B cell (primary cell): ENCODE measurements at regions not wholly inside any gene's neighbourhood (a gene's known extent, or its start where the extent isn't known, plus 50 kb on each side); places are given as distances from the start of the nearest gene placed in this dataset.

Source experiments
- ATAC-seq: fragments of 200-7000 bp; cut with Tn5 transposase; one replicate; pipeline ENCODE4 v1.10.0; 2021; ENCODE audit warnings: low read depth, mild to moderate bottlenecking, moderate number of reproducible peaks, moderate library complexity
- CTCF ChIA-PET: fragments of 350-600 bp; sonication (Branson Sonifier 250); formaldehyde crosslinking; loops from one replicate; lab custom pipeline; 2021; ENCODE audit warnings: antibody characterized with exemption, inconsistent platforms; lab: Charles Lee
- POLR2A ChIA-PET: fragments of 350-600 bp; sonication (Branson Sonifier 250); formaldehyde crosslinking; loops from one replicate; lab custom pipeline; 2021; ENCODE audit warnings: antibody characterized with exemption; lab: Charles Lee
- DNase-seq: peaks from one replicate; pipeline ENCODE4 v3.0.0; 2013
- H2AFZ ChIP-seq: 2 replicates; pipeline ENCODE4 v1.6.1; 2012; ENCODE audit warnings: mild to moderate bottlenecking, low read depth, low read length; ENCODE audit not compliant: insufficient read depth, poor library complexity, severe bottlenecking
- H3K27ac ChIP-seq, 2 donors: 1 replicate in 1 of 2; 2 replicates in 1 of 2; pipeline ENCODE4 v1.5.1; 2012 to 2013; ENCODE audit warnings: low read length in 2 of 2, mild to moderate bottlenecking in 2 of 2, moderate library complexity in 1 of 2
- H3K27me3 ChIP-seq, 4 experiments: fragments of 200-600 bp in 1 of 4; sonication (generic) in 1 of 4; replicated peaks in 1 of 4; 1 replicate in 2 of 4; 2 replicates in 2 of 4; pipeline versions ENCODE4 v1.6.1 to v1.7.0; 2013 to 2016; ENCODE audit warnings: low read length in 3 of 4, mild to moderate bottlenecking in 2 of 4, mixed read lengths in 1 of 4, moderate library complexity in 1 of 4; ENCODE audit not compliant: insufficient read depth in 4 of 4, control insufficient read depth in 3 of 4; ENCODE audit errors: control extremely low read depth in 1 of 4
- H3K36me3 ChIP-seq, 2 experiments: replicated peaks in 1 of 2; 1 replicate in 1 of 2; 2 replicates in 1 of 2; pipeline versions ENCODE4 v1.6.1 to v1.7.1; 2013; ENCODE audit warnings: low read length in 1 of 2; ENCODE audit not compliant: insufficient read depth in 2 of 2, control insufficient read depth in 1 of 2; ENCODE audit errors: control extremely low read depth in 1 of 2, extremely low read depth in 1 of 2
- H3K4me1 ChIP-seq, 2 donors: fragments of 200-600 bp in 1 of 2; sonication (generic) in 1 of 2; 1 replicate in 1 of 2; 2 replicates in 1 of 2; pipeline versions ENCODE4 v1.5.1 to v1.6.1; 2013 to 2017; ENCODE audit warnings: low read length in 2 of 2; ENCODE audit not compliant: control insufficient read depth in 2 of 2, insufficient read depth in 2 of 2
- H3K4me2 ChIP-seq: replicated peaks from 2 replicates; pipeline ENCODE3; 2012; ENCODE audit warnings: mild to moderate bottlenecking, low read depth, low read length; ENCODE audit not compliant: poor library complexity, severe bottlenecking
- H3K4me3 ChIP-seq, 5 experiments: fragments of 200-600 bp in 1 of 5; sonication (generic) in 1 of 5; 1 replicate in 3 of 5; 2 replicates in 2 of 5; pipeline versions ENCODE4 v1.5.1 to v1.7.0; 2011 to 2016; ENCODE audit warnings: low read length in 4 of 5, mild to moderate bottlenecking in 4 of 5, low read depth in 2 of 5, control low read depth in 1 of 5, moderate library complexity in 1 of 5; ENCODE audit not compliant: insufficient read depth in 1 of 5; ENCODE audit errors: control extremely low read depth in 1 of 5, extremely low read depth in 1 of 5
- H3K79me2 ChIP-seq: fragments of 200-600 bp; sonication (generic); one replicate; pipeline ENCODE4 v1.6.0; 2016; ENCODE audit warnings: low read length; ENCODE audit not compliant: control insufficient read depth, insufficient read depth
- H3K9ac ChIP-seq: fragments of 200-600 bp; sonication (generic); 2 replicates; pipeline ENCODE4 v1.6.1; 2017; ENCODE audit warnings: mild to moderate bottlenecking, low read length, moderate library complexity
- H3K9me3 ChIP-seq, 3 donors: one replicate each; pipeline versions ENCODE4 v1.6.1 to v1.7.1; 2013; ENCODE audit warnings: low read length in 2 of 3; ENCODE audit not compliant: control insufficient read depth in 2 of 3, insufficient read depth in 1 of 3; ENCODE audit errors: control extremely low read depth in 1 of 3
- H4K20me1 ChIP-seq: 2 replicates; pipeline ENCODE4 v1.6.0; 2012; ENCODE audit warnings: mild to moderate bottlenecking, low read length; ENCODE audit not compliant: insufficient read depth, control insufficient read depth, poor library complexity, severe bottlenecking
- H3K27ac Mint-ChIP-seq: one replicate; pipeline ENCODE4 v1.8.0; 2021; ENCODE audit warnings: mixed read lengths
- H3K27me3 Mint-ChIP-seq: one replicate; pipeline ENCODE4 v1.8.0; 2021; ENCODE audit warnings: mixed read lengths
- H3K4me1 Mint-ChIP-seq: one replicate; pipeline ENCODE4 v1.8.0; 2021; ENCODE audit warnings: mixed read lengths
- H3K4me3 Mint-ChIP-seq: one replicate; pipeline ENCODE4 v1.8.0; 2021; ENCODE audit warnings: mixed read lengths
- H3K9me3 Mint-ChIP-seq: one replicate; pipeline ENCODE4 v1.8.0; 2022; ENCODE audit warnings: mixed read lengths; ENCODE audit not compliant: insufficient read depth
- EZH2 ChIP-seq: IDR thresholded peaks from 2 replicates; pipeline ENCODE4 v1.6.1; 2012; ENCODE audit warnings: borderline replicate concordance, low read depth, mild to moderate bottlenecking, moderate library complexity, low read length; ENCODE audit not compliant: insufficient read depth, poor library complexity, severe bottlenecking
- WGBS: methylation state at CpG from one replicate; pipeline ENCODE4 v1.1.5; 2013; ENCODE audit warnings: missing lambda C conversion rate; ENCODE audit not compliant: insufficient coverage; 5-methylcytosine and 5-hydroxymethylcytosine counted together
- intact Hi-C: fragments of 100-400 bp; cut with micrococcal nuclease; formaldehyde crosslinking; loops from one replicate; pipeline ENCODE4 v1.10.0; 2022
- TF ChIP-seq, protein P1 (sequence below): fragments of 200-600 bp; IDR thresholded peaks from one replicate; pipeline ENCODE4 v1.8.0; 2022; ENCODE audit warnings: antibody characterized with exemption, mild to moderate bottlenecking

DNA sequence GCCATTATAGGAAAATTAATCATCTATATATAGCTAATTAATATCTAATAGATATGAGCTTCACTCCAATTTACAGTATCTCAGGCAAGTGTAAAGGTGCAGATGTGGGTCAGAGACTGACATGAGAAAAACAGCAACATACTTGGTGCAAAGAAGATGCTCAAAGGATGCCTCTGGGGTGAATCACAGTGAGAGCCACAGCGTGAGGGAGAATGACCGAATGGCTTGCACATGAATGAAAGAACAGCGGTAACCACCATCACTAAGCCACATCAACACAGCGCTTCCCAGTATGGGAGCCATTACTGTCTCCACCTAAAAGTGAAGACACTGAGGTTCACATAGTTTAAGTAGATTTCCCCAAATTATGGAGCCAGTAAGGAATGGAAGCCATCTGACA lies 423.4 kb upstream of the ID2 start:
- H3K4me1 ChIP-seq: no peaks in the 10 kb centered on the region
- no peak overlapping the region for H3K27ac ChIP-seq
- H4K20me1 ChIP-seq: no peaks in the 10 kb centered on the region
- intact Hi-C loops: no loop called here
- peaks cover 0 to 4% (median 2%) of the 10 kb centered on the region in 4 experiments for H3K27me3 ChIP-seq
- no peak overlapping the region for H3K9ac ChIP-seq
- H3K36me3 ChIP-seq: no peaks in the 10 kb centered on the region
- H3K4me3 Mint-ChIP-seq: no peak overlapping the region
- no peak for DNase-seq
- no peaks in the 10 kb centered on the region for H3K4me1 Mint-ChIP-seq
- no peaks in the 10 kb centered on the region for H3K9me3 Mint-ChIP-seq
- H2AFZ ChIP-seq: no peak overlapping the region
- no peaks in the 10 kb centered on the region for H3K9me3 ChIP-seq
- H3K27me3 Mint-ChIP-seq: peaks cover 55% of the 10 kb centered on the region
- ATAC-seq: no peak
- no peak overlapping the region for H3K4me2 ChIP-seq
- H3K27ac Mint-ChIP-seq: no peak overlapping the region
- 90% methylated on average over 2 of the region's 4 CpGs for WGBS
- POLR2A ChIA-PET: no interaction called here
- no peak overlapping the region for H3K4me3 ChIP-seq
- TF ChIP-seq, protein P1, sequence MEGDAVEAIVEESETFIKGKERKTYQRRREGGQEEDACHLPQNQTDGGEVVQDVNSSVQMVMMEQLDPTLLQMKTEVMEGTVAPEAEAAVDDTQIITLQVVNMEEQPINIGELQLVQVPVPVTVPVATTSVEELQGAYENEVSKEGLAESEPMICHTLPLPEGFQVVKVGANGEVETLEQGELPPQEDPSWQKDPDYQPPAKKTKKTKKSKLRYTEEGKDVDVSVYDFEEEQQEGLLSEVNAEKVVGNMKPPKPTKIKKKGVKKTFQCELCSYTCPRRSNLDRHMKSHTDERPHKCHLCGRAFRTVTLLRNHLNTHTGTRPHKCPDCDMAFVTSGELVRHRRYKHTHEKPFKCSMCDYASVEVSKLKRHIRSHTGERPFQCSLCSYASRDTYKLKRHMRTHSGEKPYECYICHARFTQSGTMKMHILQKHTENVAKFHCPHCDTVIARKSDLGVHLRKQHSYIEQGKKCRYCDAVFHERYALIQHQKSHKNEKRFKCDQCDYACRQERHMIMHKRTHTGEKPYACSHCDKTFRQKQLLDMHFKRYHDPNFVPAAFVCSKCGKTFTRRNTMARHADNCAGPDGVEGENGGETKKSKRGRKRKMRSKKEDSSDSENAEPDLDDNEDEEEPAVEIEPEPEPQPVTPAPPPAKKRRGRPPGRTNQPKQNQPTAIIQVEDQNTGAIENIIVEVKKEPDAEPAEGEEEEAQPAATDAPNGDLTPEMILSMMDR: no peak
- CTCF ChIA-PET: no interaction called here
- H3K79me2 ChIP-seq: no peaks in the 10 kb centered on the region

DNA sequence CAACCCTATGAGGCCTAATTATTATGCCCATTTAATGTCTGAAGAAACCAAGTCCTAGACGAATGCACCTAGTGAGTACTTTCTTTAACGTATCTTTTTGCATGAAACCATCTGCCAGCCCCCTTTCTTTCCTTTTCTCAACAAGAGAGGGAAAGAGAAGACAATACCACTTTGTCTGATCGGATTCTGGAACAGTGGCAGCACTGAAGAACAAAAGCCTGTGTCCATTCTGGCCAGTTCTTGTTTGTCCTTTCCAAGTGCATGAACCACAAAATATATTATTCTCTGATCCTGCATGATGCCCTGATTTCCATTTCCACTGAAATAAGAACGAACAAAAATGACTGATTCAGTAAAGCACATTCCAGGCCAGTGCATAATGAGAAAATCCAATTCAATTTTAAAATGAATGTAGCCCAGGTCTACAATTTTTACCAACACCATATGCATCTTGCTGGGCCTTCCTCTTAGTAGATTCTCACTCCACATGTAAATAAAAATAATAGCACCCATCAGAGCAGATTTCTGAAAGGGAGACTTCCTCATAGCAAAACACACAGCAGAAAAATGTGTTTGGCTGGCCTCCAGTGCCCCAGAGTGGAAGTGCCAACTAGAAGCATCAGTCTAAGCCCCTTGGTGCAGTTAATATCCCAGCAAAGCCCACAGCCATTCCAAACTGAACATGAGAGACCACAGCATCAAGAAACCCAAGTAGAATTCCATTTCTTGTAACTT lies 422.6 kb upstream of the ID2 start:
- Histone ChIP-seq H3K36me3 (no peaks in the 10 kb centered on the region), H3K9ac (no peak overlapping the region), H3K27ac (no peak overlapping the region), H3K9me3 (no peaks in the 10 kb centered on the region), H3K4me1 (no peaks in the 10 kb centered on the region), H3K4me3 (no peak overlapping the region), H4K20me1 (no peaks in the 10 kb centered on the region), H3K4me2 (no peak overlapping the region), H3K27me3 (peaks cover 0 to 4% (median 2%) of the 10 kb centered on the region in 4 experiments), H2AFZ (no peak overlapping the region), H3K79me2 (no peaks in the 10 kb centered on the region)
- ATAC-seq (no peak), DNase-seq (no peak)
- intact Hi-C loops: no loop called here
- ChIA-PET POLR2A (no interaction called here), CTCF (no interaction called here)
- 100% methylated on average over 3 of the region's 4 CpGs for WGBS
- Mint-ChIP-seq H3K9me3 (no peaks in the 10 kb centered on the region), H3K27ac (no peak overlapping the region), H3K27me3 (peaks cover 53% of the 10 kb centered on the region), H3K4me3 (no peak overlapping the region), H3K4me1 (no peaks in the 10 kb centered on the region)
- no peak for TF ChIP-seq EZH2
- TF ChIP-seq, protein P1: no peak
